Testis (tissue), 2 donors: ENCODE measurements at regions not wholly inside any gene's neighbourhood (a gene's known extent, or its start where the extent isn't known, plus 50 kb on each side); places are given as distances from the start of the nearest gene placed in this dataset.
"Not testable (repeated sequence)": the region's sequence is repeated elsewhere in the genome, so short reads cannot be mapped to it uniquely, and the experiment has no call there.

ENCODE experiments used
- POLR2A ChIP-seq: fragments of 450-650 bp; IDR thresholded peaks from one replicate; pipeline ENCODE4 v1.6.1; 2017; ENCODE audit warnings: antibody characterized with exemption, mild to moderate bottlenecking, moderate library complexity
- TF ChIP-seq, protein P1 (sequence below), 3 experiments: fragments of 450-650 bp in 2 of 3; fragments of 200-600 bp in 1 of 3; sonication (generic) in 1 of 3; IDR thresholded peaks; one replicate each; pipeline ENCODE4 v1.5.1; 2016 to 2019; ENCODE audit warnings: antibody characterized with exemption in 3 of 3, mild to moderate bottlenecking in 2 of 3, moderate library complexity in 1 of 3

DNA sequence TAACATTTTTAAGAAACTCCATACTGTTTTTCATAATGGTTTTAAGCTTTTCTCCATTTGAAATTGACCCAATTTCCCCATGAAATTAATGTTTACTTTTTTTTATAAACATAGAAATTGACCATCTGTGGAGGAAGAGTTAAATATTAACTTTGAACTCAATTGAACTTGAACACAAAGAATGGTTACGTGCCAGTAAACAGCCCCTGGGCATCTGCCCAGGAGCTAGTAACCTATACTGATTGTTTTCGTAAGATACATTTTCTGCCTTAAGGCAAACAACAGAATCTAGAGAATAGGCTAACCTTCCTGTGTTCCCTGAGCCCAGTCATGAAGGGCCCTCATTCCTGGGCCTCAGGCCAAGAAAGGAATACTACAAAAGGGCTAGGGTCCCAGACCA, 235.9 kb downstream of the ZFY start:
- TF ChIP-seq, protein P1, sequence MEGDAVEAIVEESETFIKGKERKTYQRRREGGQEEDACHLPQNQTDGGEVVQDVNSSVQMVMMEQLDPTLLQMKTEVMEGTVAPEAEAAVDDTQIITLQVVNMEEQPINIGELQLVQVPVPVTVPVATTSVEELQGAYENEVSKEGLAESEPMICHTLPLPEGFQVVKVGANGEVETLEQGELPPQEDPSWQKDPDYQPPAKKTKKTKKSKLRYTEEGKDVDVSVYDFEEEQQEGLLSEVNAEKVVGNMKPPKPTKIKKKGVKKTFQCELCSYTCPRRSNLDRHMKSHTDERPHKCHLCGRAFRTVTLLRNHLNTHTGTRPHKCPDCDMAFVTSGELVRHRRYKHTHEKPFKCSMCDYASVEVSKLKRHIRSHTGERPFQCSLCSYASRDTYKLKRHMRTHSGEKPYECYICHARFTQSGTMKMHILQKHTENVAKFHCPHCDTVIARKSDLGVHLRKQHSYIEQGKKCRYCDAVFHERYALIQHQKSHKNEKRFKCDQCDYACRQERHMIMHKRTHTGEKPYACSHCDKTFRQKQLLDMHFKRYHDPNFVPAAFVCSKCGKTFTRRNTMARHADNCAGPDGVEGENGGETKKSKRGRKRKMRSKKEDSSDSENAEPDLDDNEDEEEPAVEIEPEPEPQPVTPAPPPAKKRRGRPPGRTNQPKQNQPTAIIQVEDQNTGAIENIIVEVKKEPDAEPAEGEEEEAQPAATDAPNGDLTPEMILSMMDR (IDR thresholded peaks at IDR 0.05) = not testable (repeated sequence)
- TF ChIP-seq POLR2A = not testable (repeated sequence)
